ENCODE measurements at regions not wholly inside any gene's neighbourhood (a gene's known extent, or its start where the extent isn't known, plus 50 kb on each side); places are given as distances from the start of the nearest gene placed in this dataset.
A peak's percentile ranks its signal among the peaks of the same experiment; 100 is the strongest.

DNA sequence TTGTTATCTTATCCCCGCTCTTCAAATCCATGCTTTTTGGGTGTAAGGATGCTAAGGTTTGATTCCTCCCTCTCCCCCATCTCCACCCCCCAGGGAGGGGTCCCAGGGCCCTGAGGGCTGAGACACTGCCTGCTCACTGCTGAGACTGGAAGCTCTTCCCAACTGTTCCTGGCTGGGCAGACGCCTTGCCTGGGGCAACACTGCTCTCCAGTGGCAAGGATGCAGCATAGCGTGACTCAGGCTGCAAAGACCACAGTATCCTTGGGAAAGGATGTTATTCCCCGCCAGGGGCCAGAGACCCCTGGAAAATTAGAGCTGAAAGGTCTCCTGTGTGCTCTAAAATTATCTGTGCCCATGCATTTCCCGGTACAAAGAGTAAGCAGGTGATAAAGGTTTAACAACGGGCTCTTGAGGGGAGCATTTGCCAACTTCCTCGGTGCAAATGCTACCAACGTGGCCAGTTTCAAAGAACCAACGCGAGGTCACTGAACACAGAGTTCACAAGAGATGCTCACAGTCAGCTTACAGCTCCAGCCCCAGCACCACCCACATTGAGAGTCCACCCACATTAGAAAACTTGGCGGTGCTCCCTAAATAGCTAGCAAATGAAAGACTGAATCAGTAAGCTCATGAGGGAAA is 271.9 kb downstream of the NSG2 start:
- Histone ChIP-seq H3K27me3 (ENCODE audit: control insufficient read depth in 2 of 2, insufficient read depth in 2 of 2, low read length in 2 of 2) (no peaks in the 10 kb centered on the region), H3K4me3 (replicated peaks in 1 of 3; ENCODE audit: insufficient read depth in 1 of 3, low read depth in 1 of 3, low read length in 3 of 3) (no peak overlapping the region), H4K20me1 (replicated peaks; ENCODE audit: control insufficient read depth, extremely low read depth, insufficient read depth, low read length) (no peaks in the 10 kb centered on the region), H3K36me3 (ENCODE audit: control insufficient read depth in 2 of 2, extremely low read depth in 1 of 2, insufficient read depth in 2 of 2, low read length in 2 of 2) (no peaks in the 10 kb centered on the region), H2AFZ (ENCODE audit: low read depth, low read length) (no peak overlapping the region), H3K9me3 (replicated peaks; ENCODE audit: control insufficient read depth, insufficient read depth, low read length) (no peaks in the 10 kb centered on the region), H3K4me1 (ENCODE audit: control insufficient read depth, extremely low read depth, insufficient read depth, low read length) (no peaks in the 10 kb centered on the region), H3K9me1 (replicated peaks; ENCODE audit: control insufficient read depth, extremely low read depth, insufficient read depth, low read length) (no peaks in the 10 kb centered on the region), H3K27ac (ENCODE audit: insufficient read depth, low read depth, low read length) (no peak overlapping the region), H3K9ac (replicated peaks; ENCODE audit: extremely low read depth, insufficient read depth, low read length) (no peak overlapping the region), H3K4me2 (ENCODE audit: insufficient read depth, low read length) (no peak overlapping the region), H3K79me2 (ENCODE audit: control insufficient read depth, insufficient read depth, low read length) (no peaks in the 10 kb centered on the region)
- no TSS peak for BruUV-seq (replicated peaks)
- POLR2A ChIA-PET, result no interaction called here
- DNase-seq (ENCODE audit: low read depth, low spot score) (no peak), FAIRE-seq (peak; percentile 42)
- peak; percentile 36 to 57 for TF ChIP-seq CTCF (IDR thresholded peaks at IDR 0.05; ENCODE audit: extremely low read depth in 1 of 2, insufficient read depth in 1 of 2, low read depth in 1 of 2, low read length in 2 of 2)
- no peak for TF ChIP-seq MAX (IDR thresholded peaks at IDR 0.05; ENCODE audit: insufficient read depth, insufficient read length)
- dilution Hi-C loops (cut with MboI; ENCODE audit: extremely low pct_ligation_motif_present, low sequenced_read_pairs), result no loop called here
- intact Hi-C loops (cut with micrococcal nuclease), result loop anchor here (1.0 kb wide), 1 partner anchor 344 kb away; no protein-coding TSS in a partner anchor
- CTCF ChIA-PET, result interaction anchor here (0.6 kb wide), 3 partner anchors 9 to 714 kb away, joined by 3 to 4 read pairs (median 3); no protein-coding TSS in a partner anchor

GRCh38 chr5:174318578-174318977 is 273.1 kb downstream of the NSG2 start:
- BruUV-seq (replicated peaks), result no TSS peak
- H3K27ac ChIP-seq (ENCODE audit: insufficient read depth, low read depth, low read length), result no peak overlapping the region
- ChIA-PET POLR2A (no interaction called here), CTCF (interaction anchor here (1.3 kb wide), 2 partner anchors 8 to 15 kb away, joined by 3 read pairs; no protein-coding TSS in a partner anchor)
- no peak overlapping the region for H3K4me3 ChIP-seq (replicated peaks in 1 of 3; ENCODE audit: insufficient read depth in 1 of 3, low read depth in 1 of 3, low read length in 3 of 3)
- DNase-seq (ENCODE audit: low read depth, low spot score) (no peak), FAIRE-seq (no peak)
- intact Hi-C loops (cut with micrococcal nuclease), result no loop called here
- TF ChIP-seq EZH2 (IDR thresholded peaks at IDR 0.05; ENCODE audit: borderline replicate concordance, low read depth, low read length, severe bottlenecking), result no peak
- no peak for TF ChIP-seq POLR2A (IDR thresholded peaks at IDR 0.05; ENCODE audit: low read depth, low read length)
- no peak for TF ChIP-seq FOS (IDR thresholded peaks at IDR 0.05; ENCODE audit: borderline replicate concordance, insufficient read depth, low read length)
- TF ChIP-seq MYC (IDR thresholded peaks at IDR 0.05; ENCODE audit: low read depth, low read length), result no peak
- no peak for TF ChIP-seq POLR2AphosphoS5 (IDR thresholded peaks at IDR 0.05; ENCODE audit: insufficient read depth, low read depth, low read length)
- H3K36me3 ChIP-seq (ENCODE audit: control insufficient read depth in 2 of 2, extremely low read depth in 1 of 2, insufficient read depth in 2 of 2, low read length in 2 of 2), result no peaks in the 10 kb centered on the region
- H3K4me1 ChIP-seq (ENCODE audit: control insufficient read depth, extremely low read depth, insufficient read depth, low read length), result no peaks in the 10 kb centered on the region
- dilution Hi-C loops (cut with MboI; ENCODE audit: extremely low pct_ligation_motif_present, low sequenced_read_pairs), result no loop called here
- H3K4me2 ChIP-seq (ENCODE audit: insufficient read depth, low read length), result no peak overlapping the region
- no peaks in the 10 kb centered on the region for H3K79me2 ChIP-seq (ENCODE audit: control insufficient read depth, insufficient read depth, low read length)
- H3K9me3 ChIP-seq (replicated peaks; ENCODE audit: control insufficient read depth, insufficient read depth, low read length), result no peaks in the 10 kb centered on the region
- no peak overlapping the region for H2AFZ ChIP-seq (ENCODE audit: low read depth, low read length)
- H3K27me3 ChIP-seq (ENCODE audit: control insufficient read depth in 2 of 2, insufficient read depth in 2 of 2, low read length in 2 of 2), result no peaks in the 10 kb centered on the region
- no peaks in the 10 kb centered on the region for H4K20me1 ChIP-seq (replicated peaks; ENCODE audit: control insufficient read depth, extremely low read depth, insufficient read depth, low read length)
- H3K9ac ChIP-seq (replicated peaks; ENCODE audit: extremely low read depth, insufficient read depth, low read length), result no peak overlapping the region
- H3K9me1 ChIP-seq (replicated peaks; ENCODE audit: control insufficient read depth, extremely low read depth, insufficient read depth, low read length), result no peaks in the 10 kb centered on the region
